ENCODE measurements at regions not wholly inside any gene's neighbourhood (a gene's known extent, or its start where the extent isn't known, plus 50 kb on each side); places are given as distances from the start of the nearest gene placed in this dataset.

GRCh38 chr7:68272507-68272906, 1275.9 kb downstream of the TYW1 start:
- TF ChIP-seq CTCF (IDR thresholded peaks at IDR 0.05; ENCODE audit: low read depth, low read length, poor library complexity, severe bottlenecking) (no peak), EZH2phosphoT487 (IDR thresholded peaks at IDR 0.05; ENCODE audit: borderline replicate concordance, low read length) (no peak)

Measured in DOHH2 (cell line).